PC-9 (cell line): ENCODE measurements at regions not wholly inside any gene's neighbourhood (a gene's known extent, or its start where the extent isn't known, plus 50 kb on each side); places are given as distances from the start of the nearest gene placed in this dataset.

Source experiments
- EZH2 ChIP-seq: fragments of 200-600 bp; sonication (generic); IDR thresholded peaks from 2 replicates; pipeline ENCODE4 v1.8.0; 2017; ENCODE audit warnings: antibody characterized with exemption, low read depth
- TF ChIP-seq, protein P1 (sequence below): fragments of 200-600 bp; sonication (generic); conservative IDR thresholded peaks from 2 replicates; pipeline ENCODE4 v1.6.1; 2017; ENCODE audit warnings: mixed run types, antibody characterized with exemption, mild to moderate bottlenecking, moderate library complexity

DNA sequence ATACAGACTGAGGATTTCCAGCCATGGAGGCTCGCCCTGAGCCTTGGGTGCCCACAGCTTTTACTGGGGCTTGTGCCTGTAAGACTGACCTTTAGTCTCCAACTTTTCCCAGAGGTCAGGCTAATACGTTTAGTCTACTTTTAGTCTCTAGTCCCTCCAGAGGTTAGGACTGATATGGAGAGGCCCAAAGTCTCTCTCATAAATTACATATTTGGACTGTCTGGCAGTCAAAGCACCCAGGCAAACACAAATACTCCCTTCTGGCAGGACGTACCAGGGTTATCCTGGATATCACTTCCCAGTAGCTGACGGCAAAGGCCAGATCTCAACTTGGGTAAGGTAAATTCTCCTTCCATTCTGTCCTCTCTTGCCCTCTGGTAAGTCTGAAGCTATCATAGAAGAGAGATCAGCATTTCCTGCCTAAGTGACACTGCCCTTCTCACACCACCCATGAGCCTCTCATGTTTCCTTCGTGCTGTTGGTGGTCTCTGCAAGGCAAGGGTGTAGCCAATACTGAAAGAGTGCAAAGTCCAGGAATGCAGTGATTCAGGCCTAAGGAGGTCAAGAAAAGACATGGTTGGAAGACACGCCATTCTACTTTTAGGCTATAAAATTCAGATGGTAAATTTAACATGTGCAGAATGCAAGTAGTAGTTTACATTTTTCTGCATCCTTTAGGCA is 69.3 kb upstream of the NEDD4L start:
- no peak for TF ChIP-seq EZH2
- TF ChIP-seq, protein P1, sequence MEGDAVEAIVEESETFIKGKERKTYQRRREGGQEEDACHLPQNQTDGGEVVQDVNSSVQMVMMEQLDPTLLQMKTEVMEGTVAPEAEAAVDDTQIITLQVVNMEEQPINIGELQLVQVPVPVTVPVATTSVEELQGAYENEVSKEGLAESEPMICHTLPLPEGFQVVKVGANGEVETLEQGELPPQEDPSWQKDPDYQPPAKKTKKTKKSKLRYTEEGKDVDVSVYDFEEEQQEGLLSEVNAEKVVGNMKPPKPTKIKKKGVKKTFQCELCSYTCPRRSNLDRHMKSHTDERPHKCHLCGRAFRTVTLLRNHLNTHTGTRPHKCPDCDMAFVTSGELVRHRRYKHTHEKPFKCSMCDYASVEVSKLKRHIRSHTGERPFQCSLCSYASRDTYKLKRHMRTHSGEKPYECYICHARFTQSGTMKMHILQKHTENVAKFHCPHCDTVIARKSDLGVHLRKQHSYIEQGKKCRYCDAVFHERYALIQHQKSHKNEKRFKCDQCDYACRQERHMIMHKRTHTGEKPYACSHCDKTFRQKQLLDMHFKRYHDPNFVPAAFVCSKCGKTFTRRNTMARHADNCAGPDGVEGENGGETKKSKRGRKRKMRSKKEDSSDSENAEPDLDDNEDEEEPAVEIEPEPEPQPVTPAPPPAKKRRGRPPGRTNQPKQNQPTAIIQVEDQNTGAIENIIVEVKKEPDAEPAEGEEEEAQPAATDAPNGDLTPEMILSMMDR = no peak
